ENCODE measurements at regions not wholly inside any gene's neighbourhood (a gene's known extent, or its start where the extent isn't known, plus 50 kb on each side); places are given as distances from the start of the nearest gene placed in this dataset.

DNA sequence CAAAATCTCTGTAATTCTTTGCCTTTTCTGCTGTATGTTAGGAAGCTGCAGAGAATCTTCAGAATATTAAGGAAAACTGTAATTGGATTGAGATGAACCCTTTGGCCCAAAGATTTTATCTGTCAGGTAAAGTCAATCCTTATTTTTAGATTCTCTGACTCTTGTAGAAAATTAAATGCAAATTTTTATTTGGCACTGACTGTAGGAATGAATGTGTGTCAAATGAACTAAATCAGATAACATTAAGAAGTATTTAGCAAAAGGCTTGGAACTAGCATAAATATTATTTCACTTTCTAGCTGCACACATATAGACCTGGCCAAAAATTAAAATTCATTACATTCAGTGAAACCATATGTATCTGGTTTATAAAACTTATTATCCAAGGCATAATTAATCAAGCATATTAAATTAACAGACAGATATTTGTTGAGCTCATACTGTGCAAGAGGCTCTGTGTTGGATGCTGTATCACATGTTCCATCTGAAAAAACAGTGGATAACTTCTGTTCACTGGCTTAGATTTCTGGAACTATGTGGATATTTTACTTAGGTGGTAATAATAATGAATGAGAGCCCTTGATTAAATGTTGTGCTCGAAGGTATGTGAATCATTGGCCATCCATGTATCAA lies 124.8 kb downstream of the HDGFL1 start:
- TF ChIP-seq, protein P1, sequence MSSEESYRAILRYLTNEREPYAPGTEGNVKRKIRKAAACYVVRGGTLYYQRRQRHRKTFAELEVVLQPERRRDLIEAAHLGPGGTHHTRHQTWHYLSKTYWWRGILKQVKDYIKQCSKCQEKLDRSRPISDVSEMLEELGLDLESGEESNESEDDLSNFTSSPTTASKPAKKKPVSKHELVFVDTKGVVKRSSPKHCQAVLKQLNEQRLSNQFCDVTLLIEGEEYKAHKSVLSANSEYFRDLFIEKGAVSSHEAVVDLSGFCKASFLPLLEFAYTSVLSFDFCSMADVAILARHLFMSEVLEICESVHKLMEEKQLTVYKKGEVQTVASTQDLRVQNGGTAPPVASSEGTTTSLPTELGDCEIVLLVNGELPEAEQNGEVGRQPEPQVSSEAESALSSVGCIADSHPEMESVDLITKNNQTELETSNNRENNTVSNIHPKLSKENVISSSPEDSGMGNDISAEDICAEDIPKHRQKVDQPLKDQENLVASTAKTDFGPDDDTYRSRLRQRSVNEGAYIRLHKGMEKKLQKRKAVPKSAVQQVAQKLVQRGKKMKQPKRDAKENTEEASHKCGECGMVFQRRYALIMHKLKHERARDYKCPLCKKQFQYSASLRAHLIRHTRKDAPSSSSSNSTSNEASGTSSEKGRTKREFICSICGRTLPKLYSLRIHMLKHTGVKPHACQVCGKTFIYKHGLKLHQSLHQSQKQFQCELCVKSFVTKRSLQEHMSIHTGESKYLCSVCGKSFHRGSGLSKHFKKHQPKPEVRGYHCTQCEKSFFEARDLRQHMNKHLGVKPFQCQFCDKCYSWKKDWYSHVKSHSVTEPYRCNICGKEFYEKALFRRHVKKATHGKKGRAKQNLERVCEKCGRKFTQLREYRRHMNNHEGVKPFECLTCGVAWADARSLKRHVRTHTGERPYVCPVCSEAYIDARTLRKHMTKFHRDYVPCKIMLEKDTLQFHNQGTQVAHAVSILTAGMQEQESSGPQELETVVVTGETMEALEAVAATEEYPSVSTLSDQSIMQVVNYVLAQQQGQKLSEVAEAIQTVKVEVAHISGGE (tag by site-specific recombination; conservative IDR thresholded peaks at IDR 0.05; ENCODE audit: low read depth) = no peak
- TF ChIP-seq, protein P2, sequence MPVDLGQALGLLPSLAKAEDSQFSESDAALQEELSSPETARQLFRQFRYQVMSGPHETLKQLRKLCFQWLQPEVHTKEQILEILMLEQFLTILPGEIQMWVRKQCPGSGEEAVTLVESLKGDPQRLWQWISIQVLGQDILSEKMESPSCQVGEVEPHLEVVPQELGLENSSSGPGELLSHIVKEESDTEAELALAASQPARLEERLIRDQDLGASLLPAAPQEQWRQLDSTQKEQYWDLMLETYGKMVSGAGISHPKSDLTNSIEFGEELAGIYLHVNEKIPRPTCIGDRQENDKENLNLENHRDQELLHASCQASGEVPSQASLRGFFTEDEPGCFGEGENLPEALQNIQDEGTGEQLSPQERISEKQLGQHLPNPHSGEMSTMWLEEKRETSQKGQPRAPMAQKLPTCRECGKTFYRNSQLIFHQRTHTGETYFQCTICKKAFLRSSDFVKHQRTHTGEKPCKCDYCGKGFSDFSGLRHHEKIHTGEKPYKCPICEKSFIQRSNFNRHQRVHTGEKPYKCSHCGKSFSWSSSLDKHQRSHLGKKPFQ (tag by site-specific recombination; IDR thresholded peaks at IDR 0.05) = no peak
